Aorta (tissue), 5 donors: ENCODE measurements at regions not wholly inside any gene's neighbourhood (a gene's known extent, or its start where the extent isn't known, plus 50 kb on each side); places are given as distances from the start of the nearest gene placed in this dataset.
A peak's percentile ranks its signal among the peaks of the same experiment; 100 is the strongest.

Source experiments
- ATAC-seq: fragments of 200-7000 bp; cut with Tn5 transposase; one replicate; pipeline ENCODE4 v1.9.1; 2022; ENCODE audit warnings: moderate library complexity; ENCODE audit not compliant: low FRiP score
- DNase-seq, 2 donors: peaks; one replicate each; pipeline ENCODE4 v3.0.0-alpha.2; 2020
- H3K27ac ChIP-seq, 2 donors: one replicate each; pipeline ENCODE4 v1.5.1; 2013; ENCODE audit warnings: low read length in 2 of 2, mild to moderate bottlenecking in 2 of 2, moderate library complexity in 2 of 2, control low read depth in 1 of 2, inconsistent platforms in 1 of 2, low read depth in 1 of 2
- H3K27me3 ChIP-seq, 2 donors: one replicate each; pipeline ENCODE4 v1.6.1; 2013; ENCODE audit warnings: control low read depth in 1 of 2, low read length in 1 of 2, mild to moderate bottlenecking in 1 of 2, moderate library complexity in 1 of 2; ENCODE audit not compliant: insufficient read depth in 2 of 2, control insufficient read depth in 1 of 2
- H3K36me3 ChIP-seq, 2 donors: one replicate each; pipeline ENCODE4 v1.6.1; 2013; ENCODE audit warnings: control low read depth in 1 of 2, low read length in 1 of 2, mild to moderate bottlenecking in 1 of 2; ENCODE audit not compliant: insufficient read depth in 2 of 2, control insufficient read depth in 1 of 2
- H3K4me1 ChIP-seq, 2 donors: one replicate each; pipeline ENCODE4 v1.6.1; 2013; ENCODE audit warnings: low read length in 2 of 2, control low read depth in 1 of 2, mild to moderate bottlenecking in 1 of 2, moderate library complexity in 1 of 2; ENCODE audit not compliant: insufficient read depth in 2 of 2, control insufficient read depth in 1 of 2
- H3K4me3 ChIP-seq, 2 donors: one replicate each; pipeline ENCODE4 v1.5.1; 2013; ENCODE audit warnings: low read length in 2 of 2, control low read depth in 1 of 2, mild to moderate bottlenecking in 1 of 2
- H3K9me3 ChIP-seq: one replicate; pipeline ENCODE4 v1.6.1; 2013; ENCODE audit warnings: mild to moderate bottlenecking, low read length; ENCODE audit not compliant: control insufficient read depth
- WGBS, 2 donors: extraction: QIAGEN DNeasy Blood & Tissue Kit; methylation state at CpG; one replicate each; pipeline ENCODE4 v1.1.7; 2013; 5-methylcytosine and 5-hydroxymethylcytosine counted together
- intact Hi-C, 2 donors: fragments of 100-400 bp; cut with DNase I; formaldehyde crosslinking; loops; one replicate each; pipeline versions ENCODE4 v1.14.2 to v1.15.0; 2022
- donor health status: healthy with polysubstance abuse.
- donor health status: Bipolar disorder and iron deficiency.
- donor health status: DM: no; HTN: no; CAD: no.
- donor health status: DM: no; HTN: no; CAD: no.
- donor health status: DM: yes; HTN: yes; CAD: no.

DNA sequence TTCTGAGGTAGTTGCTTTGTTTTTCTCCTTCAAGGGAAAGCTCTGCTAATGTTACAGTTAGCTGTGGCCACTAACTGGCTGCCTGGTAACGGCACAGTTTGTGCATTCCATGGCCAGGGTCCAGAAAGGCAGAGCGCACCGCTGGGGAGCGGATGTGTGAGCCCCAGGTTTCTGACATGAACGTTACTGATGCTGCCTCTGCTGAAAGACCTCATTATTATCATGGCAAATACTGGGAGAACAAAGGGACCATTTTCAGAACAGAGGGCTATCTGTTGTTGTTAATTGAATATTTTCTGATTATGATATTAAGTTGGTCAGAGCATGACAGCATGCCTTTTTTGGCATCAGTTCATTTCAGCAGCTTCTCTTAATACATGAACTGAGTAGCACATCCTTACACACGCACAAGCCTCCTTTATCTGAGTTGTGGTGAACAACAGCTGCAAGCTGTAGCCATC is 134.1 kb downstream of the NUDT12 start:
- intact Hi-C loops = no loop called here
- Histone ChIP-seq H3K36me3 (no peaks in the 10 kb centered on the region), H3K27me3 (no peaks in the 10 kb centered on the region), H3K27ac (no peak overlapping the region), H3K4me3 (no peak overlapping the region), H3K9me3 (no peaks in the 10 kb centered on the region), H3K4me1 (no peaks in the 10 kb centered on the region)
- ATAC-seq (no peak), DNase-seq (peak in 1 of 2 donors; percentile 42)
- WGBS, 2 donors = 23 to 32% methylated on average over 6 of the region's 6 CpGs

DNA sequence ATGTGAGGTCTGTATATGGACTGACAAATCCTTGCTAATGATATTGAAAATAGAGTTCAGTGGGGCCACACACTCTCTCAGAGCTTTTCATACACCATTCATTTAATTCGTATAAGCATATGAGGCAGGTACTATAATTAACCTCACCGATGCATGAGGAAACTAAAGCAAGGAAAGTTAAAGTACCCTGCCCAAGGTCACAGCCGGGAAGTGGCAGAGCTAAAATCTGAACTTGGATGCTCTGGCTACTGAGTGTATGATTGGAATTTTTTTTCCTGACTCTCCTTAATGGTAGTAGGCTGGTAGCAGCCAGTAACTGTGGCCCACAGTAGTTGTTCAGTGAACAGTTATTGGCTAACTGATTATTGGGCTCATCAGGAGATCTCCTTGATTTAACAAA is 135.3 kb downstream of the NUDT12 start:
- Histone ChIP-seq H3K4me1 (no peaks in the 10 kb centered on the region), H3K27me3 (no peaks in the 10 kb centered on the region), H3K4me3 (no peak overlapping the region), H3K36me3 (no peaks in the 10 kb centered on the region), H3K27ac (no peak overlapping the region), H3K9me3 (no peaks in the 10 kb centered on the region)
- DNase-seq = no peak
- intact Hi-C loops = no loop called here
- WGBS, 2 donors = 81 to 89% methylated on average over 3 of the region's 3 CpGs
- no peak for ATAC-seq

DNA sequence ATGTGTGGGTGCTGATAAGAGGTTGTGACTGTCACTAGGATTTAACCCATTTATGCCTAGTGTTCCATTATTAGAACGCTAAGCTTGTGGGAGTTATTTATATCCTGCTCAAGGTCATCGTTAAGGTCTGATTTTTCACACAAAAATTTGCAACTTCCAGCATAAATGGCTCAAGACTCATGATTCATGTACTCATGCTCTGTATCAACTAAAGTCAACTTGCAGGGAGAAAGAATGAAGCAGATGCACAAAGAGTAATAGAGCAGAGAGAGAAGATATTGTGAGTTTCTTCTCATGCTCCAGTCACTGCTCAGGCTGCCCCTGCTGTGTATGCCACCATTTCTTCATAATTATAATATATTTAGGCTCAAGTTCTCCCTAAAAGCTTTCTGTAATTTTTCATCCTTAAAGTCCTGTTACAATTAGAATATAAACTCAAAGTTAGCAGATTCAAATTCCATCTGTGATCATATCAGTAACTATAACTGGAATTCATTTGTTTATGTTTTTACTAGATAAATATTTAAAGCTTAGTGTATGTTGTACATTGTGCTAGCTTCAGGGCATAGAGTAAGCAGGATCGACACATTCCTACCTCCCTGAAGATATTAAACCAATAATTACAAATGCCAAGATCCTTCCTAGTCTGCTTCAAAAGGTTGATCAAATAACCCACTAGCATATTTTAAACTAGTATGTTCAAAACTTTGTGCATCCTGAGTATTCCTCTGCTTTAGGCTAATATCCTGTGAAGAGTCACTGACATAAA is 136.7 kb downstream of the NUDT12 start:
- 43 to 57% methylated on average over 3 of the region's 3 CpGs for WGBS, 2 donors
- no peak for ATAC-seq
- Histone ChIP-seq H3K4me1 (no peaks in the 10 kb centered on the region), H3K27ac (no peak overlapping the region), H3K9me3 (no peaks in the 10 kb centered on the region), H3K4me3 (no peak overlapping the region), H3K27me3 (no peaks in the 10 kb centered on the region), H3K36me3 (no peaks in the 10 kb centered on the region)
- no peak for DNase-seq
- intact Hi-C loops = no loop called here

DNA sequence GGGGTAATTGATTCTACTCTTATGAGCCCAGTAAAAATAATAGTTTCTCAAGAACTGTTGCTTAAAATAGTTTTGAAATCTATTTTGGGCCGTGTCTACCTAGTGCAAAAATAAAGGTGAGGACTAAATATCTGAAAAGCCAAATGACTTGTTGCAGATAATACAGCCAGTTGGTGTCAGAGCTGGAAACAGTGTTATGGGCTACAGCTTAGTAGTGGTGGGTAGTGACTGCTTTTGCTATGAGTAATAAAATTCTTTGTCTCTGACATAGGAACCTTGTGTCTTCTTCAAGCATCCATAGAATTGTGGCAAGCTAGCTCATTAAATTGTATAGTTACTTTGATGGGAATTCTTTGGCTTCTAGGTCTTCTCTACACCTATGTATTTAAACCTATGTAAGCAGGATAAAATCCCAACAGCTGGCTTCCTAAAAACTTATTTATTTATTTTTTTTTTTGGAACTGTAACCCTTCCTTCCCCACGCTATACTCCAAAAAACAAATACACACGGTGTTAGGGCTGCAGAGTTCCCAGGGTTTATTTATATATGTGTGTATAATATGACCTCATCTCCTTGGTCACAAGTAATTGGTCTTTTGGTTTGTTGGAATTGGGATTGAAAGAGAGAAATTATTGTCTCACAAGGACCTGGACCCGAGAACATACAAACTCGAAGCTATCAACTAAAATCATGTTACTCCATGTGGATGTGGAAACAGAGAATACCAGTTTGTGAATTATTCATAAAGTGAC is 138.0 kb downstream of the NUDT12 start:
- Histone ChIP-seq H3K4me1 (no peaks in the 10 kb centered on the region), H3K36me3 (no peaks in the 10 kb centered on the region), H3K9me3 (no peaks in the 10 kb centered on the region), H3K27me3 (no peaks in the 10 kb centered on the region), H3K4me3 (no peak overlapping the region), H3K27ac (no peak overlapping the region)
- intact Hi-C loops = no loop called here
- DNase-seq (no peak), ATAC-seq (no peak)
- 66 to 71% methylated on average over 5 of the region's 5 CpGs for WGBS, 2 donors

DNA sequence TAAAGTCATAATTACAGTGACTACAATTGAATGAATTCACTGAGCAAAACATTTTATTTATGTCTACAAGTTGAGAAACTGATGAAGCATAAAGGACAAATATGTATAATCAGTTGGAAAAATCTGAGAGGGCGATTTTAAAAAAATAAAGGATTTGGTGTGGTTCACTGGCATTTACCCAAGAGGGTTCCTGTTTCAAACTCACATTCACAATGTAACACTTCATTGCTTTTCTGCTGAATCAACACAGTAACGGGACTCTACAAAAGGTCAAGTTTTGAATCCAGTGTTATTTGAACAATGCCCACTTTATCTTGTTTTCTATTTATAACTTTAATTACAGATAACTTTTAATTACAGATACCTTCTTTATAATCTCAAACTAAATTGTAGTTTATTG is 138.6 kb downstream of the NUDT12 start:
- DNase-seq (no peak), ATAC-seq (no peak)
- H3K4me1 ChIP-seq = no peaks in the 10 kb centered on the region
- no peaks in the 10 kb centered on the region for H3K9me3 ChIP-seq
- no peaks in the 10 kb centered on the region for H3K36me3 ChIP-seq
- intact Hi-C loops = no loop called here
- H3K4me3 ChIP-seq = no peak overlapping the region
- 16 to 25% methylated on average over 2 of the region's 2 CpGs for WGBS, 2 donors
- H3K27ac ChIP-seq = no peak overlapping the region
- H3K27me3 ChIP-seq = no peaks in the 10 kb centered on the region

DNA sequence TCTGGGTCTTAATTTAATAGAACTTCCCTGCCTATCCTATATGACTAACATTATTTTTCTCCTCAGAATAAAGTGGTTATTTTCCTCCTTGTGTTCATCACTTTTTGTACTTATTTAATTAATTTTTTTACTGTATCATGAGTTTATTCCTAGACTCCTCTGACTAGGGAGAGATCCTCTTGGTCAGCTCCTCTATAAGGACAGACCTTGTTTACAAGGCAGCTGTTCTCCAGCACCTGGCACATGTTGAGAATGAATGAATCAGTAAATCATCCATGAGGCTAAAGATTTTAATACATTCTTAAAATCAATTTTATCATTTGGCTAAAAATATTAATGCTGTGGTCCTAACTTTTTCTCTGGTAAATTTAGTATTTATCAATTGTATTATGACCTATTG is 139.8 kb downstream of the NUDT12 start:
- no peak overlapping the region for H3K27ac ChIP-seq
- no peak for DNase-seq
- no peak overlapping the region for H3K4me3 ChIP-seq
- intact Hi-C loops = no loop called here
- H3K27me3 ChIP-seq = no peaks in the 10 kb centered on the region
- no peaks in the 10 kb centered on the region for H3K36me3 ChIP-seq
- ATAC-seq = no peak
- H3K4me1 ChIP-seq = no peaks in the 10 kb centered on the region
- no peaks in the 10 kb centered on the region for H3K9me3 ChIP-seq

DNA sequence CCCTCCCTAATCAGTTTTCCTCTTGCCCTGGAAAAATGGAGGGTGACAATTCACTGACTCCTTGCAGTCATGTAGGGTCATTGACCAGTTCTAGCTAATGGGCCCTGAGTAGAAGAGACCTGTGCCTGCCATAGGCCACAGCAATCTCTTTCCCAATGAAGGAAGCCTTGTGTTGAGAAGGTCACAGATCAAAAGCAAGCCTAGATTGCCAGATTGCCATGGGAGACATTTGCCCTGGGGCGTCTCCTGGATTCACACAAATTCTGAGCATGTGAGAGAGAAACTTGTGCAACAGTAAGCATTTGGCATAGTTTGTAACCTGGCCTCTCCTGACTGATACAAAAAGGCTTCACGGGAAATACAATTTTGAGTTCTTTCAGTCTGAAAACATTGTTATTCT is 148.0 kb downstream of the NUDT12 start:
- Histone ChIP-seq H3K4me1 (no peaks in the 10 kb centered on the region), H3K27ac (no peak overlapping the region), H3K4me3 (no peak overlapping the region), H3K36me3 (no peaks in the 10 kb centered on the region), H3K27me3 (no peaks in the 10 kb centered on the region), H3K9me3 (no peaks in the 10 kb centered on the region)
- WGBS, 2 donors = 66 to 68% methylated on average over 2 of the region's 2 CpGs
- ATAC-seq (no peak), DNase-seq (no peak)
- intact Hi-C loops = no loop called here

DNA sequence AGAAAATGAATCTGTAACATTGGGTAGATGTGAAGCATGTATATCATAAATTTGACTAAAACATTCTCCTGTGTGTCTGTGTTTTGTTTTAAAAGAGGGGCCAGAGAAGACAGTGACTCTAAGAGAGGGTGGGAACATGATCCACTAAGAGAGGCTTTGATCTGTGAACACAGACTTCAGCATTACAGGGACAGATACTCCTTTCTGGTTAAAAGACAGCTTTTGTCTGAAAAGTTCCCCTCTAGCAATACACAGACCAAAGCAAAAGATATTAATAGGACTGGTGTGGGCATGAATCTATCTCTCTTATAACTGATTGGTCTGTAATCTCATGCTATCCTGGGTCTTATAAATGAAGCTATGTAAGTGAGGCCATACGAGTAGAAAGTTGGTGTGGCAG is 150.9 kb downstream of the NUDT12 start:
- no peak overlapping the region for H3K4me3 ChIP-seq
- DNase-seq = no peak
- H3K9me3 ChIP-seq = no peaks in the 10 kb centered on the region
- no peak overlapping the region for H3K27ac ChIP-seq
- intact Hi-C loops = no loop called here
- WGBS, 2 donors = 45 to 51% methylated on average over 1 of the region's 1 CpG
- no peak for ATAC-seq
- no peaks in the 10 kb centered on the region for H3K4me1 ChIP-seq
- no peaks in the 10 kb centered on the region for H3K27me3 ChIP-seq
- H3K36me3 ChIP-seq = no peaks in the 10 kb centered on the region

DNA sequence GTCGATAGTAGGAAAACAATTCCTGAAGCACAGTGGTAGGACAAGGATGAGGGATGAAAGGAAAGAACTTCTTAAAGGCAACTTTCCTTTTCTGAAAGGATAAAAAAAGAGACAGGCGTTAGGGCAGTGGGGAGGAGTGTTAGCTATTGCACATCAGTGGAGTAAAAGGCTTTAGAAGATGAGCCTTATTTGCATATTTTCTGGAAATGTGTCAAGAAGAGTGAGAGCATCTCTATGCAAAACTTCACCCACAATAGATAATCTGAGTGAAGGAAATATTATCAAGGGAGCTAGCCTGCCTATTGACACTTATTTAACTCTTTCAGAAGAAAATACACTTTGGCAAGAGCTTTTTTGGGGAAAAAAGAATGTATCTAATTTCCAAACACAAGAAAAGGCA is 151.6 kb downstream of the MACIR start:
- Histone ChIP-seq H3K36me3 (no peaks in the 10 kb centered on the region), H3K4me1 (no peaks in the 10 kb centered on the region), H3K9me3 (no peaks in the 10 kb centered on the region), H3K27ac (no peak overlapping the region), H3K27me3 (no peaks in the 10 kb centered on the region), H3K4me3 (no peak overlapping the region)
- intact Hi-C loops = no loop called here
- 64 to 73% methylated on average over 2 of the region's 2 CpGs for WGBS, 2 donors
- DNase-seq = no peak
- no peak for ATAC-seq
